ENCODE measurements at regions not wholly inside any gene's neighbourhood (a gene's known extent, or its start where the extent isn't known, plus 50 kb on each side); places are given as distances from the start of the nearest gene placed in this dataset.
"Not testable (repeated sequence)": the region's sequence is repeated elsewhere in the genome, so short reads cannot be mapped to it uniquely, and the experiment has no call there.

- TF ChIP-seq CTCF, POLR2A (IDR thresholded peaks at IDR 0.05): not testable (repeated sequence)
Observed at GRCh38 chr6:4334158-4334740, 198.9 kb upstream of the ECI2 start.
